Neuronal stem cell (in vitro differentiated cells): ENCODE measurements at regions not wholly inside any gene's neighbourhood (a gene's known extent, or its start where the extent isn't known, plus 50 kb on each side); places are given as distances from the start of the nearest gene placed in this dataset.
A peak's percentile ranks its signal among the peaks of the same experiment; 100 is the strongest.
"Not testable (repeated sequence)": the region's sequence is repeated elsewhere in the genome, so short reads cannot be mapped to it uniquely, and the experiment has no call there.

Experiments
- DNase-seq: peaks from one replicate; pipeline ENCODE4 v3.0.0-alpha.2; 2013; ENCODE audit warnings: low spot score
- H2AFZ ChIP-seq: one replicate; pipeline ENCODE4 v1.6.1; 2013; ENCODE audit warnings: mild to moderate bottlenecking, low read length, inconsistent platforms
- H2AK5ac ChIP-seq: 2 replicates; pipeline ENCODE4 v1.6.1; 2013; ENCODE audit warnings: low read depth, mild to moderate bottlenecking, inconsistent platforms, low read length, moderate library complexity, mixed read lengths
- H2BK120ac ChIP-seq: 2 replicates; pipeline ENCODE4 v1.6.1; 2013; ENCODE audit warnings: low read depth, mild to moderate bottlenecking, inconsistent platforms, low read length, moderate library complexity, mixed read lengths
- H2BK12ac ChIP-seq: one replicate; pipeline ENCODE4 v1.6.1; 2013; ENCODE audit warnings: low read length, inconsistent platforms
- H2BK15ac ChIP-seq: 2 replicates; pipeline ENCODE4 v1.6.1; 2013; ENCODE audit warnings: mild to moderate bottlenecking, low read length, inconsistent platforms, mixed read lengths
- H2BK5ac ChIP-seq: one replicate; pipeline ENCODE4 v1.6.1; 2013; ENCODE audit warnings: inconsistent platforms, mild to moderate bottlenecking, low read length, moderate library complexity
- H3K14ac ChIP-seq: one replicate; pipeline ENCODE4 v1.6.1; 2013; ENCODE audit warnings: low read length, inconsistent platforms
- H3K18ac ChIP-seq: 2 replicates; pipeline ENCODE4 v1.6.1; 2013; ENCODE audit warnings: low read length, inconsistent platforms
- H3K23ac ChIP-seq: 2 replicates; pipeline ENCODE4 v1.6.1; 2013; ENCODE audit warnings: low read depth, mild to moderate bottlenecking, mixed read lengths, low read length, inconsistent platforms; ENCODE audit not compliant: poor library complexity
- H3K27ac ChIP-seq: replicated peaks from 3 replicates; pipeline ENCODE4 v1.5.1; 2013; ENCODE audit warnings: low read length, inconsistent platforms
- H3K27me3 ChIP-seq, 3 experiments: 2 replicates each; pipeline ENCODE4 v1.6.1; 2013; ENCODE audit warnings: low read length in 3 of 3, mild to moderate bottlenecking in 2 of 3, inconsistent platforms in 1 of 3, low read depth in 1 of 3, mixed read lengths in 1 of 3, moderate library complexity in 1 of 3; ENCODE audit not compliant: control insufficient read depth in 3 of 3, insufficient read depth in 3 of 3
- H3K36me3 ChIP-seq, 2 donors: replicated peaks in 1 of 2; 2 replicates each; pipeline ENCODE4 v1.6.1; 2013; ENCODE audit warnings: low read length in 2 of 2; ENCODE audit not compliant: control insufficient read depth in 2 of 2, insufficient read depth in 2 of 2
- H3K4ac ChIP-seq: 2 replicates; pipeline ENCODE4 v1.6.1; 2013; ENCODE audit warnings: inconsistent platforms, mild to moderate bottlenecking, low read length, moderate library complexity
- H3K4me1 ChIP-seq, 2 donors: 1 replicate in 1 of 2; 2 replicates in 1 of 2; pipeline ENCODE4 v1.6.1; 2013; ENCODE audit warnings: low read length in 2 of 2, low read depth in 1 of 2; ENCODE audit not compliant: control insufficient read depth in 2 of 2, insufficient read depth in 1 of 2
- H3K4me2 ChIP-seq: one replicate; pipeline ENCODE4 v1.6.1; 2013; ENCODE audit warnings: mild to moderate bottlenecking, low read length, inconsistent platforms; ENCODE audit not compliant: insufficient read depth, poor library complexity, severe bottlenecking
- H3K4me3 ChIP-seq, 2 donors: 2 replicates each; pipeline ENCODE4 v1.5.1; 2013; ENCODE audit warnings: low read length in 2 of 2, mild to moderate bottlenecking in 2 of 2, inconsistent platforms in 1 of 2, moderate library complexity in 1 of 2
- H3K79me1 ChIP-seq: one replicate; pipeline ENCODE4 v1.6.1; 2013; ENCODE audit warnings: low read depth, mild to moderate bottlenecking, inconsistent platforms, low read length, moderate library complexity
- H3K9ac ChIP-seq: one replicate; pipeline ENCODE4 v1.6.1; 2013; ENCODE audit warnings: mild to moderate bottlenecking, low read depth, low read length, inconsistent platforms; ENCODE audit not compliant: poor library complexity
- H3K9me3 ChIP-seq, 2 donors: replicated peaks in 1 of 2; 2 replicates each; pipeline versions ENCODE3 to v1.6.1; 2013; ENCODE audit warnings: low read length in 2 of 2, mild to moderate bottlenecking in 2 of 2, inconsistent platforms in 1 of 2, low read depth in 1 of 2, mixed read lengths in 1 of 2, moderate library complexity in 1 of 2; ENCODE audit not compliant: control insufficient read depth in 2 of 2, insufficient read depth in 1 of 2
- H4K8ac ChIP-seq: one replicate; pipeline ENCODE4 v1.6.1; 2013; ENCODE audit warnings: low read depth, mild to moderate bottlenecking, inconsistent platforms, low read length, moderate library complexity
- H4K91ac ChIP-seq: one replicate; pipeline ENCODE4 v1.6.1; 2013; ENCODE audit warnings: low read length, low read depth, mild to moderate bottlenecking, inconsistent platforms; ENCODE audit not compliant: poor library complexity
- WGBS, 2 donors: extraction: QIAGEN DNeasy Blood & Tissue Kit; methylation state at CpG; one replicate each; pipeline ENCODE4 v1.1.7; 2013; ENCODE audit warnings: missing lambda C conversion rate in 2 of 2, mixed read lengths in 1 of 2; ENCODE audit not compliant: insufficient read length in 2 of 2, insufficient replicate concordance in 1 of 2; ENCODE audit errors: extremely low coverage in 2 of 2; 5-methylcytosine and 5-hydroxymethylcytosine counted together

DNA sequence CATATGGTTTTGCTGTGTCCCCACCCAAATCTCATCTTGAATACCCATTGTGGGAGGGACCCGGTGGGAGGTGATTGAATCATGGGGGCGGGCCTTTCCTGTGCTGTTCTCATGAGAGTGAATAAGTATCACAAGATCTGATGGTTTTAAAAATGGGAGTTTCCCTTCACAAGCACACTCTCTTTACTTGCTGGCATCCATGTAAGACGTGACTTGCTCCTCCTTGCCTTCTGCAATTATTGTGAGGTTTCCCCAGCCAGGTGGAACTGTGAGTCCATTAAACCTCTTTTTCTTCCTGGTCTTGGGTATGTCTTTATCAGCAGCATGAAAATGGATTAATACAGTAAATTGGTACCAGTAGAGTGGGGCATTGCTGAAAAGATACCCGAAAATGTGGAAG lies 627.8 kb downstream of the RFPL4B start:
- H3K14ac ChIP-seq, H3K9me3 ChIP-seq, H3K4me3 ChIP-seq, H3K23ac ChIP-seq, H3K9ac ChIP-seq, H3K27me3 ChIP-seq, H2BK12ac ChIP-seq, H2AFZ ChIP-seq, H3K4me2 ChIP-seq, H2BK120ac ChIP-seq, H2BK15ac ChIP-seq, H3K4ac ChIP-seq, DNase-seq, H3K79me1 ChIP-seq, H4K8ac ChIP-seq, H3K27ac ChIP-seq, H3K36me3 ChIP-seq, H2BK5ac ChIP-seq, H2AK5ac ChIP-seq, H3K4me1 ChIP-seq, H3K18ac ChIP-seq, H4K91ac ChIP-seq: not testable (repeated sequence)
- WGBS, 2 donors: no CpG with 5 or more reads among the region's 4 CpGs

DNA sequence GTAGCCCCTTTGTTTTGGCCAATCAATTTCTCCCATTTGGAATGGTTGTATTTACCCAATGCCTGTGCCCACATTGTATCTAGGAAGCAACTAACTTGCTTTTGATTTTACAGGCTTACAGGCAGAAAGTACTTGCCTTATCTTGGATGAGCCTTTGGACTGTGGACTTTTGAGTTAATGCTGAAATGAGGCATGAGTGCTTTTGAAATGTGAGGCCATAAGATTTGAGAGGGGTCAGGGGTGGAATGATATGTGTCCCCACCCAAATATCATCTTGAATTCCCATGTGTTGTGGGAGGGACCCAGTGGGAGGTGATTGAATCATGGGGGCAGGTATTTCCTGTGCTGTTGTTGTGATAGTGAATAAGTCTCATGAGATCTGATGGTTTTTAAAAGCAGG lies 629.4 kb downstream of the RFPL4B start:
- not testable (repeated sequence) for H3K27ac ChIP-seq, H4K8ac ChIP-seq, DNase-seq, H3K27me3 ChIP-seq, H2BK15ac ChIP-seq, H3K9me3 ChIP-seq, H3K4me3 ChIP-seq, H2AFZ ChIP-seq, H2BK5ac ChIP-seq, H3K4me1 ChIP-seq, H3K23ac ChIP-seq, H2BK12ac ChIP-seq, H2AK5ac ChIP-seq, H3K9ac ChIP-seq, H3K36me3 ChIP-seq, H3K4ac ChIP-seq, H3K79me1 ChIP-seq, H3K18ac ChIP-seq, H3K4me2 ChIP-seq, H2BK120ac ChIP-seq, H3K14ac ChIP-seq, H4K91ac ChIP-seq

DNA sequence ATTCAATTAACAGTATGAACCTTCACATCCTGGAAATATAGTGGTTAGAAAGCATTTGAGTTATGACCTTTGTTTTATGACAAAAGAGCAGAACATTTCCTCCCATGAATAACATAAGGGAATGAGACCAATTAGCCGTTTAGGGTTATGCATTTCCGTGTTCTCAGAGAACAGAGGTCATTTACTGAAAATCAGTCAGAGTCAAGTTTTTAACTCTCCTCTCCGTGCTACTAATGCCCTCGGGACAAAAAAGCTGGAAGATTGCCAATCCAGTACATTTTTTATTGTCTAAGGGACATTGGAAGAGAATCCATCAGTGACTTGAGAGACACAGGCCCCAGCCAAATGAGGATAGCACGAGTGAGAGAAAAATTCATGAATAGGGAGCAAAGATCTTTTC lies 632.7 kb downstream of the RFPL4B start:
- Histone ChIP-seq H3K27me3 (no peaks in the 10 kb centered on the region), H4K8ac (no peak overlapping the region), H3K4me2 (no peak overlapping the region), H2BK15ac (no peak overlapping the region), H3K4me1 (no peaks in the 10 kb centered on the region), H3K27ac (no peak overlapping the region), H3K36me3 (no peaks in the 10 kb centered on the region), H3K4ac (no peak overlapping the region), H3K9ac (no peak overlapping the region), H2AFZ (peak overlapping the region; percentile 77), H3K18ac (no peak overlapping the region), H3K9me3 (peaks cover 0 to 9% of the 10 kb centered on the region in 2 donors), H4K91ac (no peak overlapping the region), H3K14ac (no peak overlapping the region), H2AK5ac (no peak overlapping the region), H2BK120ac (no peak overlapping the region), H2BK5ac (no peak overlapping the region), H3K4me3 (no peak overlapping the region), H3K23ac (no peak overlapping the region), H2BK12ac (no peak overlapping the region), H3K79me1 (no peaks in the 10 kb centered on the region)
- DNase-seq: no peak
- WGBS, 2 donors: no CpG with 5 or more reads among the region's 5 CpGs

DNA sequence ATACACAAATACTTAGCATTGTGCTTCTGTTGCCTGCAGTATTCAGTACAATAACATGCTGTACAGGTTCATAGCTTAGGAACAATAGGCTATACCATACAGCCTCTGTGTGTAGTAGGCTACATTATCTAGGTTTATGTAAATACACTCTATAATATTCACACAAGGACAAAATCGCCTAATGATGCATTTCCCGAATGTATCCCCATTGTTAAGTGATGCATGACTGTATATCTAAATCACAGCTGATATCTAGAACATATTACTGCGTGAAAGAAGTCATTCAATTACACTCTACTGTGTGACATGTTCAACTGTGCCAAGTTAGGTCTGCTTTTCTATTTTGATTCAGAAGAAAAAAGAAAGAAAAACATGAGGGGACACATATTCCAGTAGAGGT lies 633.5 kb downstream of the RFPL4B start:
- Histone ChIP-seq H2BK120ac (no peak overlapping the region), H3K9me3 (peaks cover 0 to 9% of the 10 kb centered on the region in 2 donors), H3K36me3 (no peaks in the 10 kb centered on the region), H4K8ac (no peak overlapping the region), H3K18ac (no peak overlapping the region), H3K9ac (no peak overlapping the region), H3K27me3 (no peaks in the 10 kb centered on the region), H2AK5ac (no peak overlapping the region), H2AFZ (no peak overlapping the region), H3K27ac (no peak overlapping the region), H3K79me1 (no peaks in the 10 kb centered on the region), H3K4me3 (no peak overlapping the region), H4K91ac (no peak overlapping the region), H3K14ac (no peak overlapping the region), H3K23ac (no peak overlapping the region), H3K4me2 (no peak overlapping the region), H2BK12ac (no peak overlapping the region), H3K4ac (no peak overlapping the region), H3K4me1 (peaks cover 0 to 3% of the 10 kb centered on the region in 2 donors), H2BK15ac (no peak overlapping the region), H2BK5ac (no peak overlapping the region)
- no CpG with 5 or more reads among the region's 3 CpGs for WGBS, 2 donors
- no peak for DNase-seq
